Mesodermal cell (in vitro differentiated cells): ENCODE measurements at regions not wholly inside any gene's neighbourhood (a gene's known extent, or its start where the extent isn't known, plus 50 kb on each side); places are given as distances from the start of the nearest gene placed in this dataset.

Experiments
- H3K27ac ChIP-seq: 2 replicates; pipeline ENCODE4 v1.7.0; 2013; ENCODE audit warnings: mild to moderate bottlenecking, low read depth, low read length, moderate library complexity; ENCODE audit not compliant: severe bottlenecking
- H3K36me3 ChIP-seq: 2 replicates; pipeline ENCODE4 v1.7.1; 2013; ENCODE audit warnings: mild to moderate bottlenecking, low read length, moderate library complexity; ENCODE audit not compliant: control insufficient read depth, insufficient read depth
- H3K4me1 ChIP-seq: one replicate; pipeline ENCODE4 v1.7.1; 2013; ENCODE audit warnings: mild to moderate bottlenecking, low read length; ENCODE audit not compliant: insufficient read depth, control insufficient read depth, poor library complexity, severe bottlenecking
- H3K4me3 ChIP-seq: 2 replicates; pipeline ENCODE4 v1.7.0; 2013; ENCODE audit warnings: low read length, control low read depth, mild to moderate bottlenecking; ENCODE audit not compliant: insufficient read depth, poor library complexity, severe bottlenecking; ENCODE audit errors: extremely low read depth
- H3K9me3 ChIP-seq: 2 replicates; pipeline ENCODE4 v1.7.1; 2013; ENCODE audit warnings: mild to moderate bottlenecking, low read length, moderate library complexity; ENCODE audit not compliant: control insufficient read depth
- WGBS, 2 experiments: methylation state at CpG; one replicate each; pipeline ENCODE4 v1.1.5; 2013; ENCODE audit warnings: missing lambda C conversion rate in 2 of 2; ENCODE audit not compliant: insufficient coverage in 2 of 2; 5-methylcytosine and 5-hydroxymethylcytosine counted together

DNA sequence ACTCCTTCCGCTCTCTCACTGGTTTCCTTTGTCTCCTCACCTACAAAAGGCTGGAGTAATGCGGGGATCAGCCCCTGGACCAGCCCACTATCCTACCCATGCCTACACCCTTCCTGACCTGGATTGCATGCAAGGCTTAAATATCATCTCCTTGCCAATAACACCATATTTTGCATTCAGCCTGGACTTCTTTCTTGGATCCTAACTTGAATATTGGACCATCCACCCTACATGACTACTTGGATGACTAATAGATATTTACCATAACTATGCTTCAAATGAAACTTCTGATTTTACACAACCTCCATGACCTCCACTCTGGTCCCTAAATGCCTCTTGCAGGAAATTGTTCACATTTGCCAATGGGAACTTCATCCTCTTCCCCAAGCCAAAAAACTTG lies 188.3 kb upstream of the AKR1E2 start:
- WGBS, 2 experiments: 100% methylated on average over 1 to 2 of the region's 2 CpGs
- H3K36me3 ChIP-seq: no peaks in the 10 kb centered on the region
- no peak overlapping the region for H3K4me3 ChIP-seq
- no peaks in the 10 kb centered on the region for H3K4me1 ChIP-seq
- H3K9me3 ChIP-seq: no peaks in the 10 kb centered on the region
- no peak overlapping the region for H3K27ac ChIP-seq

DNA sequence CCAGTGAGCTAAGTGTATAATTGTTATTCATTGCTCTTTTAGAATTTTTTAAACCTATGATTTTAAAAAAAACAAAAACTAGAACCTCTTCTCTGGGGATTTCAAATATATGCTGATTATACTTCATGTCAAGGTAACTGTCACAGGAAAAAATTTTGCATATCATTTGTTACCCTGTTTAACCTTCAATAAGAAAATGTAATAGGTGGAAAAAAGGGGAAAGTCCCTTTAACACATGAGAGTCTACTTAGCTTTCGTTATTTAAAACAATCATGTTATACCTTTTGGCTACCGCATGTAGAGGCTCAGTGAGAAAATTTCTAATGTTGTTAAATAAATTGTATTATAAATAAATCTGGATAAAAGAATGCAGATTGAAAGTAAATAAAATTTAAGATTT lies 190.1 kb upstream of the AKR1E2 start:
- H3K4me1 ChIP-seq: no peaks in the 10 kb centered on the region
- no peak overlapping the region for H3K4me3 ChIP-seq
- no peaks in the 10 kb centered on the region for H3K9me3 ChIP-seq
- no CpG with 5 or more reads among the region's 2 CpGs for WGBS, 2 experiments
- no peaks in the 10 kb centered on the region for H3K36me3 ChIP-seq
- no peak overlapping the region for H3K27ac ChIP-seq

DNA sequence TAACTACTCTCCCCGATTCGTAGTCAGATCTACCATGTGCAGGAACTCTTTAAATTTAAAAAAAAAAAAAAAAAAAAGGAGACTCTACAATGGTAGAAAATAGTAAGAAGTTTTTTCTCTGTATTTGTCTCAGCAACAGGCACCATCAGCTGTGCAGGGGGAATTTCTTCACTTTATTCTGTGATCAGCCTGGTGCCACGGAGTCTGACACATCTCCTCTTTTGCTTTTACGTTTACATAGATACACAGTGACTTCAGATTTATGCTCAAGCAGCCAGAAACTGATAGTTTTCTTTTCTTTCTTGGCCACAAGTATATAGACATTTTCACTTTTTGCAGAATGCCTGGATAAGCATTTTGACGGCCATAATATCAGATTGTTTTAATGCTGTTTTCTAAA lies 190.6 kb upstream of the AKR1E2 start:
- Histone ChIP-seq H3K9me3 (no peaks in the 10 kb centered on the region), H3K27ac (no peak overlapping the region), H3K4me1 (no peaks in the 10 kb centered on the region), H3K36me3 (no peaks in the 10 kb centered on the region), H3K4me3 (no peak overlapping the region)
- 76 to 86% methylated on average over 2 of the region's 5 CpGs for WGBS, 2 experiments

DNA sequence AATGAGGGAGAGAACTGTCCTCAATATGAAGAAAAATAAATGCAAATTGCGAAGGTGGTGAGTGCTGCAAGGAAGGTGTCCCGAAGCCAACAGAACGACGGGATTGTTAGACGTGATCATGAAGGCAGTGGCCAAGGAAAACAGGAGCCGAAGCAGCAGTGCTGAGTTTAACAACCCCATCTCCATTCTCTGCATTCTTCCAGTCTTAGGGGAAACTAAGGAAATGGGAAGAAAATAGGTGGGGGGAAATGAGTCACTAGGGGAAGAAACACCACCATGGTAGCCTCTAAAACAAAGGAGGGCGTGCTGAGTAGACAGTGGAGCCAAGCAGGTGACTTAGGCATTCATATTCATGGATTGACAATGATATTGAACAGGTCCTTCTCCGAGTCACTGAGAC lies 192.2 kb upstream of the AKR1E2 start:
- H3K4me1 ChIP-seq: no peaks in the 10 kb centered on the region
- WGBS, 2 experiments: 94 to 97% methylated on average over 6 to 7 of the region's 8 CpGs
- no peaks in the 10 kb centered on the region for H3K36me3 ChIP-seq
- no peak overlapping the region for H3K4me3 ChIP-seq
- no peaks in the 10 kb centered on the region for H3K9me3 ChIP-seq
- H3K27ac ChIP-seq: no peak overlapping the region

DNA sequence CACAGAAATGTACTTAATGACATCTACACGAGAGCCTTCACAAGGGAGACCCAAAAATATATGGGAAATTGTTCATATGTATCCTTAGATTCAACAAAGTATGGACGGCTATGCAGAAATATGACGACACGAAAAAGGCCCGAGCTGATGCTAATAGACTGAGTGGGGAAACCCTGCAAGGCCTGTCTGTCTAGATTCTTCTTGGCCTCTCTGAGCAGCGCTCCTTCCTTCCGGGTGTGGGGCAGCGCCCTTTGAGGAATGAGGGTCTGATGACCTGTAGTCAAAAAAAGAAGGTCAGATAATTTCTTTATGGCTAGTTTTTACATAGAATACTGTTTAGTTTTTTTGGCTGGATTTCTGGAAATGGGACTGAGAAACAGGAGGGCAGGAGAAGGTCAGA lies 192.8 kb upstream of the AKR1E2 start:
- 96 to 100% methylated on average over 7 of the region's 8 CpGs for WGBS, 2 experiments
- Histone ChIP-seq H3K4me1 (no peaks in the 10 kb centered on the region), H3K27ac (no peak overlapping the region), H3K9me3 (no peaks in the 10 kb centered on the region), H3K36me3 (no peaks in the 10 kb centered on the region), H3K4me3 (no peak overlapping the region)

DNA sequence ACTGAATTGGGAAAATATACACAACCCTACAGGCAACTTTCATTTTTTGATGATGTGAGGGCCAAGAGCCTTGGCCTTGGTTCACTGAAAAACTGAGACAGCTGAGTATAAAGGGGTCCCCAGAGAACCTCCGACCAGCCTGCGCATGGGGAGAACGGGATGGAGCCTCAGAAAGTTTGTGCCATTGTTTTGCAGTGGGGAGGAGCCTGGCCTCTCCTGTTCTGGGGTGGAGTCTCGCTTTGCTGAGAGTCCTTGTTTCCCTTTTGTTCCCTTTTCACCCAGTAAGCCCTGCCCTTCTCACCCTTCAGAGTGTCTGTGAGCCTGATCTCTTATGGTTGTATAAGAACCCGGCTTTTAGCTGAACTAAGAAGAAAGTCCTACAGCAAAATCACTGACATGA lies 193.2 kb upstream of the AKR1E2 start:
- 86 to 91% methylated on average over 3 to 5 of the region's 5 CpGs for WGBS, 2 experiments
- H3K4me3 ChIP-seq: no peak overlapping the region
- H3K36me3 ChIP-seq: no peaks in the 10 kb centered on the region
- peaks cover 4% of the 10 kb centered on the region for H3K9me3 ChIP-seq
- H3K4me1 ChIP-seq: no peaks in the 10 kb centered on the region
- H3K27ac ChIP-seq: no peak overlapping the region

DNA sequence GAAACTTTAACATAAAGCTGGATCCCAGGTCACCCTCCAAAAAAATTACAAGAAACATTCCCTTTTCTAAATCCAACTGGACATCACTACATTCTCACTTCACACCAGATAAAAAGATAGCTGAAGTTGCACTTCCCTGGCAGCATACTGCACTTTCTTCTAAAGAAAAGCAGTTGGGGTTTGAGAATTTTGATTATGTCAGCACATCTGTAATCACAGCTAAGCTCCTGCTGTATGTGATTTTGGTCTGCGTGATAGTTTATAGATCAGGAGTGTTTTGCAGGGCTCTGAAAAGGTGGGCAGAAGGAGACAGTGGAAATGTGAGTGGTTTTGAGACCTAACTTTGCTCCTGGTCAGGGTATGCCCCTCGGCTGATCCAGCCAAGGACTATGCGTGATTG lies 199.1 kb upstream of the AKR1E2 start:
- WGBS, 2 experiments: 94 to 100% methylated on average over 2 of the region's 3 CpGs
- no peak overlapping the region for H3K4me3 ChIP-seq
- H3K27ac ChIP-seq: no peak overlapping the region
- H3K4me1 ChIP-seq: no peaks in the 10 kb centered on the region
- H3K36me3 ChIP-seq: no peaks in the 10 kb centered on the region
- peaks cover 12% of the 10 kb centered on the region for H3K9me3 ChIP-seq

DNA sequence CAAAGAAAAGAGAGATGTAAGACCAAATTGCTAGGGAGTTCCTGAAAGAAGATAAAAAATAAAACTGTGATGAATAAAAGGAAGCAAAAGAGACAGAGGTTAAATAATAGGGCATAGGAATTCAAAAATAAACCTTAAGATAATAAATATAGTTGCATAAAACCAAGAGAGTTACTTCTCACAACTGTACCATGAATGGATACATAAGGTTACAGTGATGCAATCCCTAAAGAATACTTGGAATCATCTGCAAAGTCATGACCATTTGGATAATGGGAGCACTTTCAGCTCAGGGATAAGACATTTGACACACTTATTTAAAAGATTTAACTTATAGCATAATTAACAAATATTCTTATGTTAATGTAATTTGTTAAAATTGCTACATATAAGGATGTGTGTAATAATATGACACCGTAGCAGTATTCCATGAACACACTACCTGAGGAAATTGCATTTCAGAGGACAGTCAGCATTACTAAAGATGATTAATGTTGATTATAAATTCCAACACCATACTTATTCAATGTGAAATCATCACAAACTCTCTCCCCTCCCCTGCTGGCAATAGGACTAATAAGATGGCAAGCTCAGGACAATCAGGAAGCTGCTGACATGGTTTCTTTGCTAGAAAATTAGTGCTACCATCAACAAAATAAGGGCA lies 202.1 kb upstream of the AKR1E2 start:
- no peaks in the 10 kb centered on the region for H3K4me1 ChIP-seq
- peaks cover 12% of the 10 kb centered on the region for H3K9me3 ChIP-seq
- no peaks in the 10 kb centered on the region for H3K36me3 ChIP-seq
- no peak overlapping the region for H3K27ac ChIP-seq
- WGBS, 2 experiments: no CpG with 5 or more reads among the region's 1 CpG
- no peak overlapping the region for H3K4me3 ChIP-seq

DNA sequence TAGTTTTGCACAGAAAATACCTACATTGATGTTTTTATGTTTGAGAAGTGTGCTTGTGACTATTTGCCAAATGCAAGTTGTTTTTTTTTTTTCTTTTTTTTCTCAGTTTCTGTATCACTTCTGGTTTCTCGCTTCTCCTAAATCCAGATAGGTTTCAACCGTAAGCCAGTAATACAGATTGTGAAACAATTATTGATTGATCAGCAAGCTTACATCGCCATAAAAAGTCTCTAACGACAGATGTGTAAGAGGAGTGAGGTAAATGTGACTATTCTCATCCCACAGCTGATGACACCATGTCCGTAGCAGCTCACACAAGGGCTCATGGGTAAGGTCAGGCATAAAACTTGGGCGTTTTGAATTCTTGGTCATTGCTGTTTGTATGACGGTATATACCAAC lies 202.8 kb upstream of the AKR1E2 start:
- Histone ChIP-seq H3K4me3 (no peak overlapping the region), H3K9me3 (peaks cover 12% of the 10 kb centered on the region), H3K36me3 (no peaks in the 10 kb centered on the region), H3K4me1 (no peaks in the 10 kb centered on the region), H3K27ac (no peak overlapping the region)
- 80 to 96% methylated on average over 1 to 4 of the region's 7 CpGs for WGBS, 2 experiments

DNA sequence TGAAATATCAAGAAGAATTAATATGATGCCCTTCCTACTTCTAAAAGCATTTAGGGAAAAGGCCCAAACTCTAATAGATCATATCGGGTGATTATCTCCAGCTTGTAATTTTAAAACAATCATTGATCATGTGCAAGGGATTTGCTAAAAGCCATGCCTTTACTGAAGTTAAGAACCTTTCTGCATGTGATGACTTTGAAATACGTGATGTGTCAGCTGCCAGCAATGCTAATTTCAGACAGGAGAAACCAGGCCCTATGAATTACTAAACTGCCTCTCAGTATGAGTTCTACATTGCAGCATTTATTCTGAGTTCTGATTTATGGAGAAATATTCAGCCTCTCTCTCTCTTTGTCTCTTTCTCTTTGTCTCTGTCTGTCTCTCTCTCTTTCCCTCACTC lies 203.6 kb upstream of the AKR1E2 start:
- no peaks in the 10 kb centered on the region for H3K36me3 ChIP-seq
- H3K27ac ChIP-seq: no peak overlapping the region
- H3K4me3 ChIP-seq: no peak overlapping the region
- 100% methylated on average over 2 of the region's 2 CpGs; no CpG with 5 or more reads in 1 of the 2 experiments for WGBS, 2 experiments
- peaks cover 5% of the 10 kb centered on the region for H3K9me3 ChIP-seq
- no peaks in the 10 kb centered on the region for H3K4me1 ChIP-seq

DNA sequence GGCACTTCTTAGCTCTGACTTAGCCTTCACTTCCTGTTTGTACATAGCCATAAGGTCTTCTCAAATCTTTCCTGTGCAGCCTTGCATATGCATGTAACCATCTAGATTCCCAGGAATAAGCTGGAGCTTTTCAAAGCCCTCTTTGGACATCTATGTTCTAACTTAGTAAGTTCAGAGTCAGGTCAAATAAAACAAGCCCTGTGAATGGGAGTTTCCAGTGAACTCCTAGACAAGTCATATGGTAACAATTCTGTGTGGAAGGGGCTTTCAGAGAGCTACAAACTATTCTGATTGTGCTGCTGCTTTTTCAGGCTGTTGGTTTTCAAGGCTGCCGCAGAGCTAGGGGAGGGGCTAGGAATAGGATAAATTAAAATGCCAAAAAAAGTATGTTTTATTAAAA lies 208.4 kb upstream of the AKR1E2 start:
- Histone ChIP-seq H3K27ac (no peak overlapping the region), H3K9me3 (peaks cover 3% of the 10 kb centered on the region), H3K4me1 (no peaks in the 10 kb centered on the region), H3K4me3 (no peak overlapping the region), H3K36me3 (no peaks in the 10 kb centered on the region)
- no CpG with 5 or more reads among the region's 1 CpG for WGBS, 2 experiments
